DOHH2 (cell line): ENCODE measurements at regions not wholly inside any gene's neighbourhood (a gene's known extent, or its start where the extent isn't known, plus 50 kb on each side); places are given as distances from the start of the nearest gene placed in this dataset.

Source experiments
- H3F3A ChIP-seq: fragments of 200-600 bp; sonication (generic), shearing (Covaris generic); 2 replicates; pipeline ENCODE4 v1.6.0; 2016; ENCODE audit warnings: antibody characterized with exemption, mild to moderate bottlenecking; ENCODE audit not compliant: control insufficient read depth, insufficient read depth
- H3K27ac ChIP-seq: fragments of 200-600 bp; sonication (generic); 2 replicates; pipeline ENCODE4 v1.5.1; 2014; ENCODE audit warnings: low read depth, mild to moderate bottlenecking, low read length, moderate library complexity
- H3K27me3 ChIP-seq: fragments of 200-600 bp; sonication (generic); 2 replicates; pipeline ENCODE4 v1.6.1; 2014; ENCODE audit warnings: mild to moderate bottlenecking, low read length, mixed read lengths; ENCODE audit not compliant: control insufficient read depth
- H3K36me3 ChIP-seq: fragments of 200-600 bp; sonication (generic); 2 replicates; pipeline ENCODE4 v1.6.1; 2014; ENCODE audit warnings: mild to moderate bottlenecking, low read length, moderate library complexity, mixed read lengths; ENCODE audit not compliant: control insufficient read depth
- H3K4me1 ChIP-seq: fragments of 200-600 bp; sonication (generic); 2 replicates; pipeline ENCODE4 v1.6.1; 2014; ENCODE audit warnings: mild to moderate bottlenecking, low read length, mixed read lengths; ENCODE audit not compliant: control insufficient read depth
- H3K4me2 ChIP-seq: fragments of 200-600 bp; sonication (generic); 2 replicates; pipeline ENCODE4 v1.6.0; 2014; ENCODE audit warnings: mild to moderate bottlenecking, low read length, moderate library complexity
- H3K4me3 ChIP-seq: fragments of 200-600 bp; sonication (generic); 2 replicates; pipeline ENCODE4 v1.5.1; 2014; ENCODE audit warnings: mild to moderate bottlenecking, low read length, mixed read lengths
- H3K79me2 ChIP-seq: fragments of 200-600 bp; sonication (generic); 2 replicates; pipeline ENCODE4 v1.6.1; 2014; ENCODE audit warnings: mild to moderate bottlenecking, low read length, mixed read lengths; ENCODE audit not compliant: control insufficient read depth
- H3K9me2 ChIP-seq: fragments of 200-600 bp; sonication (generic); replicated peaks from 2 replicates; pipeline ENCODE4 v1.6.1; 2014; ENCODE audit warnings: mild to moderate bottlenecking, low read length, mixed read lengths; ENCODE audit not compliant: control insufficient read depth
- H3K9me3 ChIP-seq: fragments of 200-600 bp; sonication (generic); 2 replicates; pipeline ENCODE4 v1.6.1; 2014; ENCODE audit warnings: antibody characterized with exemption, low read length, mixed read lengths; ENCODE audit not compliant: control insufficient read depth, insufficient read depth
- H4K20me1 ChIP-seq: fragments of 200-600 bp; sonication (generic); 2 replicates; pipeline ENCODE4 v1.6.0; 2014; ENCODE audit warnings: low read depth, mild to moderate bottlenecking, antibody characterized with exemption, low read length, moderate library complexity; ENCODE audit not compliant: control insufficient read depth, insufficient read depth
- CTCF ChIP-seq: fragments of 200-600 bp; sonication (generic); IDR thresholded peaks from one replicate; pipeline ENCODE4 v1.5.1; 2014; ENCODE audit warnings: antibody characterized with exemption, mild to moderate bottlenecking, low read depth, low read length; ENCODE audit not compliant: poor library complexity, severe bottlenecking
- EZH2phosphoT487 ChIP-seq: fragments of 200-600 bp; sonication (generic); IDR thresholded peaks from 2 replicates; pipeline ENCODE4 v1.6.1; 2017; ENCODE audit warnings: borderline replicate concordance, mild to moderate bottlenecking, antibody characterized with exemption, low read length, moderate library complexity, mixed read lengths

GRCh38 chr13:33467556-33467955 is 182.0 kb upstream of the STARD13 start:
- no peaks in the 10 kb centered on the region for H3K9me2 ChIP-seq
- no peaks in the 10 kb centered on the region for H3K27me3 ChIP-seq
- no peaks in the 10 kb centered on the region for H3F3A ChIP-seq
- H4K20me1 ChIP-seq = no peaks in the 10 kb centered on the region
- H3K9me3 ChIP-seq = no peaks in the 10 kb centered on the region
- no peak overlapping the region for H3K4me2 ChIP-seq
- no peaks in the 10 kb centered on the region for H3K4me1 ChIP-seq
- TF ChIP-seq EZH2phosphoT487 = no peak
- TF ChIP-seq CTCF = no peak
- H3K4me3 ChIP-seq = no peak overlapping the region
- H3K79me2 ChIP-seq = no peaks in the 10 kb centered on the region
- H3K36me3 ChIP-seq = no peaks in the 10 kb centered on the region
- no peak overlapping the region for H3K27ac ChIP-seq

- no peak overlapping the region for H3K4me2 ChIP-seq
- TF ChIP-seq CTCF = no peak
- no peak for TF ChIP-seq EZH2phosphoT487
- no peaks in the 10 kb centered on the region for H3K27me3 ChIP-seq
- no peak overlapping the region for H3K27ac ChIP-seq
- no peaks in the 10 kb centered on the region for H3K36me3 ChIP-seq
- H3F3A ChIP-seq = no peaks in the 10 kb centered on the region
- no peaks in the 10 kb centered on the region for H3K9me2 ChIP-seq
- H3K79me2 ChIP-seq = no peaks in the 10 kb centered on the region
- H3K9me3 ChIP-seq = no peaks in the 10 kb centered on the region
- H3K4me3 ChIP-seq = no peak overlapping the region
- H3K4me1 ChIP-seq = no peaks in the 10 kb centered on the region
- no peaks in the 10 kb centered on the region for H4K20me1 ChIP-seq
Observed at GRCh38 chr13:33471204-33471603, 185.6 kb upstream of the STARD13 start.

GRCh38 chr13:33472446-33472845 is 186.9 kb upstream of the STARD13 start:
- no peak overlapping the region for H3K4me2 ChIP-seq
- H3K4me1 ChIP-seq = no peaks in the 10 kb centered on the region
- no peak overlapping the region for H3K27ac ChIP-seq
- no peaks in the 10 kb centered on the region for H3K36me3 ChIP-seq
- H3K27me3 ChIP-seq = no peaks in the 10 kb centered on the region
- H3K9me2 ChIP-seq = no peaks in the 10 kb centered on the region
- no peaks in the 10 kb centered on the region for H4K20me1 ChIP-seq
- no peak for TF ChIP-seq CTCF
- no peaks in the 10 kb centered on the region for H3F3A ChIP-seq
- H3K9me3 ChIP-seq = no peaks in the 10 kb centered on the region
- H3K79me2 ChIP-seq = no peaks in the 10 kb centered on the region
- H3K4me3 ChIP-seq = no peak overlapping the region

- H3K4me3 ChIP-seq = no peak overlapping the region
- H3K79me2 ChIP-seq = no peaks in the 10 kb centered on the region
- H3K4me1 ChIP-seq = no peaks in the 10 kb centered on the region
- H3K27ac ChIP-seq = no peak overlapping the region
- no peak overlapping the region for H3K4me2 ChIP-seq
- H3K36me3 ChIP-seq = no peaks in the 10 kb centered on the region
- H3F3A ChIP-seq = no peaks in the 10 kb centered on the region
- no peaks in the 10 kb centered on the region for H4K20me1 ChIP-seq
- TF ChIP-seq CTCF (no peak), EZH2phosphoT487 (no peak)
- no peaks in the 10 kb centered on the region for H3K27me3 ChIP-seq
- H3K9me3 ChIP-seq = peaks cover 3% of the 10 kb centered on the region; the same call in 1 of the 2 replicates
- no peaks in the 10 kb centered on the region for H3K9me2 ChIP-seq
Observed at GRCh38 chr13:33479105-33479504, 193.6 kb upstream of the STARD13 start.
